C1 segment of cervical spinal cord (tissue), 14 donors: ENCODE measurements at regions not wholly inside any gene's neighbourhood (a gene's known extent, or its start where the extent isn't known, plus 50 kb on each side); places are given as distances from the start of the nearest gene placed in this dataset.

Experiments
- DNase-seq, 14 donors: peaks; one replicate each; lab custom pipeline; 2025; lab: John Stamatoyannopoulos, UW

- DNase-seq: no peak
These were observed 96.8 kb downstream of the SNRPN start for GRCh38 chr15:25051399-25052154.

GRCh38 chr15:25052191-25052999 lies 97.6 kb downstream of the SNRPN start:
- DNase-seq: no peak

GRCh38 chr15:25053000-25053815 lies 98.4 kb downstream of the SNRPN start:
- no peak for DNase-seq

GRCh38 chr15:25054329-25054728 lies 99.5 kb downstream of the SNRPN start:
- DNase-seq: no peak

- DNase-seq: no peak
These were observed 100.2 kb downstream of the SNRPN start for GRCh38 chr15:25054943-25055342.

GRCh38 chr15:25055356-25056068 lies 100.7 kb downstream of the SNRPN start:
- no peak for DNase-seq

- DNase-seq: no peak
These were observed 102.0 kb downstream of the SNRPN start for GRCh38 chr15:25056484-25057425.

- no peak for DNase-seq
These were observed 102.8 kb downstream of the SNRPN start for GRCh38 chr15:25057574-25057973.

- DNase-seq: no peak
These were observed 103.4 kb downstream of the SNRPN start for GRCh38 chr15:25058080-25058785.

GRCh38 chr15:25059698-25060471 lies 105.1 kb downstream of the SNRPN start:
- DNase-seq: no peak

GRCh38 chr15:25060472-25060803 lies 105.7 kb downstream of the SNRPN start:
- no peak for DNase-seq

GRCh38 chr15:25060996-25061620 lies 106.3 kb downstream of the SNRPN start:
- DNase-seq: no peak

GRCh38 chr15:25061808-25062550 lies 107.2 kb downstream of the SNRPN start:
- no peak for DNase-seq

GRCh38 chr15:25062551-25063430 lies 108.0 kb downstream of the SNRPN start:
- DNase-seq: no peak

GRCh38 chr15:25065286-25065685 lies 110.5 kb downstream of the SNRPN start:
- no peak for DNase-seq

GRCh38 chr15:25065876-25066275 lies 111.1 kb downstream of the SNRPN start:
- DNase-seq: no peak

GRCh38 chr15:25066708-25067107 lies 111.9 kb downstream of the SNRPN start:
- no peak for DNase-seq
